ENCODE measurements at regions not wholly inside any gene's neighbourhood (a gene's known extent, or its start where the extent isn't known, plus 50 kb on each side); places are given as distances from the start of the nearest gene placed in this dataset.

- intact Hi-C loops (cut with DNase I; ENCODE audit: low total_unique reads): no loop called here
- Histone ChIP-seq H3K4me3 (no peak overlapping the region), H3K9me3 (no peaks in the 10 kb centered on the region), H3K27ac (no peak overlapping the region), H3K4me1 (peaks cover 5% of the 10 kb centered on the region), H3K36me3 (ENCODE audit: low read depth, missing control alignments) (no peaks in the 10 kb centered on the region), H3K27me3 (no peaks in the 10 kb centered on the region)
- TF ChIP-seq CTCF (IDR thresholded peaks at IDR 0.05) (no peak), POLR2A (IDR thresholded peaks at IDR 0.05) (no peak)
- 43 to 48% methylated on average over 4 of the region's 4 CpGs for WGBS, 2 donors
- DNase-seq: no peak
Measured at GRCh38 chr2:225894236-225894980, 494.9 kb downstream of the NYAP2 start.

- no peak overlapping the region for H3K27ac ChIP-seq
- intact Hi-C loops (cut with DNase I; ENCODE audit: low total_unique reads): no loop called here
- DNase-seq: no peak
- no peak overlapping the region for H3K4me3 ChIP-seq
- no peaks in the 10 kb centered on the region for H3K36me3 ChIP-seq (ENCODE audit: low read depth, missing control alignments)
- TF ChIP-seq CTCF (IDR thresholded peaks at IDR 0.05): no peak
- no peak for TF ChIP-seq POLR2A (IDR thresholded peaks at IDR 0.05)
- H3K4me1 ChIP-seq: peaks cover 5% of the 10 kb centered on the region
- H3K27me3 ChIP-seq: no peaks in the 10 kb centered on the region
- no peaks in the 10 kb centered on the region for H3K9me3 ChIP-seq
Measured at GRCh38 chr2:225893151-225893550, 493.6 kb downstream of the NYAP2 start.

- no peaks in the 10 kb centered on the region for H3K36me3 ChIP-seq (ENCODE audit: low read depth, missing control alignments)
- H3K27me3 ChIP-seq: no peaks in the 10 kb centered on the region
- no peak overlapping the region for H3K27ac ChIP-seq
- no peak for TF ChIP-seq CTCF (IDR thresholded peaks at IDR 0.05)
- no peak for TF ChIP-seq POLR2A (IDR thresholded peaks at IDR 0.05)
- DNase-seq: no peak
- H3K9me3 ChIP-seq: no peaks in the 10 kb centered on the region
- WGBS, 2 donors: 55 to 80% methylated on average over 1 of the region's 1 CpG
- peak overlapping the region in 1 of 2 donors; percentile 24 for H3K4me3 ChIP-seq
- peaks cover 5% of the 10 kb centered on the region for H3K4me1 ChIP-seq
- intact Hi-C loops (cut with DNase I; ENCODE audit: low total_unique reads): no loop called here
Measured at GRCh38 chr2:225891771-225892170, 492.3 kb downstream of the NYAP2 start.

GRCh38 chr2:225891013-225891412, 491.5 kb downstream of the NYAP2 start:
- Histone ChIP-seq H3K4me1 (peaks cover 5% of the 10 kb centered on the region), H3K36me3 (ENCODE audit: low read depth, missing control alignments) (no peaks in the 10 kb centered on the region), H3K27ac (no peak overlapping the region), H3K4me3 (peak overlapping the region in 1 of 2 donors; percentile 24), H3K27me3 (no peaks in the 10 kb centered on the region), H3K9me3 (no peaks in the 10 kb centered on the region)
- TF ChIP-seq CTCF (IDR thresholded peaks at IDR 0.05) (no peak), POLR2A (IDR thresholded peaks at IDR 0.05) (no peak)
- 70% methylated on average over 2 of the region's 2 CpGs for WGBS, 2 donors
- intact Hi-C loops (cut with DNase I; ENCODE audit: low total_unique reads): no loop called here
- DNase-seq: no peak

GRCh38 chr2:225889452-225889851, 489.9 kb downstream of the NYAP2 start:
- intact Hi-C loops (cut with DNase I; ENCODE audit: low total_unique reads): no loop called here
- H3K4me3 ChIP-seq: no peak overlapping the region
- WGBS, 2 donors: 19 to 38% methylated on average over 1 of the region's 1 CpG
- H3K9me3 ChIP-seq: no peaks in the 10 kb centered on the region
- peak; percentile 20 for DNase-seq
- H3K27ac ChIP-seq: no peak overlapping the region
- peaks cover 5% of the 10 kb centered on the region for H3K4me1 ChIP-seq
- no peaks in the 10 kb centered on the region for H3K27me3 ChIP-seq
- TF ChIP-seq POLR2A (IDR thresholded peaks at IDR 0.05): no peak
- TF ChIP-seq CTCF (IDR thresholded peaks at IDR 0.05): peak; percentile 63 to 74 (median 70)
- no peaks in the 10 kb centered on the region for H3K36me3 ChIP-seq (ENCODE audit: low read depth, missing control alignments)

Measured in testis (tissue), 2 donors.